Activated CD4-positive, alpha-beta T cell treated with anti-CD3 and anti-CD28 coated beads, Interleukin-2, Interleukin-4, amounts not matched to agents 100 ng/mL and 50 ng/mL, durations not matched to agents 16 hours and 8 hours (primary cell): ENCODE measurements at regions not wholly inside any gene's neighbourhood (a gene's known extent, or its start where the extent isn't known, plus 50 kb on each side); places are given as distances from the start of the nearest gene placed in this dataset.
"Not testable (repeated sequence)": the region's sequence is repeated elsewhere in the genome, so short reads cannot be mapped to it uniquely, and the experiment has no call there.

Source experiments
- DNase-seq: peaks from one replicate; pipeline ENCODE4 v3.0.0-alpha.2; 2020; ENCODE audit warnings: low spot score

DNA sequence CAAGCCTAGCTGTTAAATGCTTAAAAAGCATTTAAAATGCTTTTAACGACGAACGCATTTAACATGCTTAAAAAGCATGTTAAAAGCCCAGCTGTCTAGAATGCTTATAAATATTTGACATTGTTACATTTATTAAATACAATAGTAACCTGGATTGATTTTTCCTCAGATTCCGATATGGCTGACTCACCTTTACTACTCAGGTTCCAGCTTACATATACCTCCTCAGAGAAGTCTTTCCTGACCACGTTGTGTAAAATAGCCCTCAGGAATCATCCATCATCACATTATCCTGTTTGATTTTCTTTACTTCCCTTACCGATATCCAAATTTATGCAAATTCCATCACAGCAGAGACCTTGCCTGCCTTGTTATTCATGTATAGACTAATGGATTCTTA lies 51.4 kb downstream of the SLC41A2 start:
- DNase-seq, result no peak

DNA sequence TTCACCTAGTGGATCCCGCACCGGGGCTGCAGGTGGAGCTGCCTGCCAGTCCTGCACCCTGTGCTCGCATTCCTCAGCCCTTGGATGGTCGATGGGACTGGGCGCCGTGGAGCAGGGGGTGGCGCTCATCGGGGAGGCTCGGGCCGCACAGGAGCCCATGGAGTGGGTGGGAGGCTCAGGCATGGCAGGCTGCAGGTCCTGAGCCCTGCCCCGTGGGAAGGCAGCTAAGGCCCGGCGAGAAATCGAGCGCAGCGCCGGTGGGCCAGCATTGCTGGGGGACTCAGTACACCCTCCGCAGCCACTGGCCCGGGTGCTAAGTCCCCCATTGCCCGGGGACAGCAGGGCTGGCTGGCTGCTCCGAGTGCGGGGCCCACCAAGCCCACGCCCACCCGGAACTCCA lies 52.6 kb downstream of the SLC41A2 start:
- DNase-seq, result not testable (repeated sequence)

DNA sequence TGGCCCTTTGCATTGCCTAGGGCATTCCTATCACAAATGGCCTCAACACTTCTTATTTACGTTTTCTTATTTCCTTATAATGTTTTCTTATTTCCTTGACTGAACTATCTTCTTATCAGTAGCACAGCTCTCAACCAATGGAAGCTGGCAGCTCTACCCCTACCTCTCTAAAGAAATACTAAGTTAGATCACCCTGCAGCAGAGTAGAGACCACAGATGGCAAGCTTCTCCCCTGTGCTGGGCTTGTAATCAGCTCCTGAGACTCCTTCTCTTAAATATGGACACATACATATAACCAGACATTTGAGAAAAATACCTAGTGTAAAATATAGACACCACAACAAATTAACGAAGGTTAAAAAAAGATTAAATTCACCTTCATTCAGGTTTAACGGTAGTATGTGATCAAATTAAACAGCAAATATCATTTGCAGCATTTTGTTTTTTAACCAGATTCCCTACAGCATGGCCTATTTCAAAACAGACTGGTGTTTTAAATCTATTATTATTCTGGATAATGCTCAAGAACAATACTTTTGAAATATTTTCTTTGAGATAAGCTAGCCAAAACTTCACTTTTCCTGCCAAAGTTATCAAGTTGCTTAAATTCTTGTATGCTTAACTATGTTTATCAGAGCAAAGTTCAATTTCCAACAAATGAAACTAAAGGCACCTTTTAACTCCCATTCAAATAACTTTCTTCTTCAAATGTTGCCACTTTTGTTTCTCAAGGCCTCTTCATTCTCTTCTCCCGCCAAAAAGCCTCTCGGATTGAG lies 54.3 kb downstream of the SLC41A2 start:
- DNase-seq, result no peak

DNA sequence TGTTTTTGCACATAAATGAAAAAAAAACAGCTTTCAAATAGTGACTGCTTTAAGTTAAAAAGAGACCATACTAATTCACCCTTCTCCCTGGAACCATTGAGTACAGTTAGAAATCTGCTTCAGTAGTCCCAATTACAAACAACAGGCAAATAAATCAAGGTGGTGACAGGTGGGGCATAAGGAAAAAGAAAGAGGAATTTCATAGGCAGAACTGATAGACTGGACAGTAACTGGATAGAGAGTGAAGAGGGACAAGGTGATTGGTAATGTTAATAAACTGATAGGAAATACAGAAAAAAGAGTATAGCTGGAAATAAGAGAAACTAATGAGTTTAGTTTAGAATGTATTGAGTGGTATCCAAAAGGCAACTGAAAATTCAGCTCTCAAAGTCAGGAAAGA lies 56.0 kb downstream of the SLC41A2 start:
- DNase-seq, result no peak

DNA sequence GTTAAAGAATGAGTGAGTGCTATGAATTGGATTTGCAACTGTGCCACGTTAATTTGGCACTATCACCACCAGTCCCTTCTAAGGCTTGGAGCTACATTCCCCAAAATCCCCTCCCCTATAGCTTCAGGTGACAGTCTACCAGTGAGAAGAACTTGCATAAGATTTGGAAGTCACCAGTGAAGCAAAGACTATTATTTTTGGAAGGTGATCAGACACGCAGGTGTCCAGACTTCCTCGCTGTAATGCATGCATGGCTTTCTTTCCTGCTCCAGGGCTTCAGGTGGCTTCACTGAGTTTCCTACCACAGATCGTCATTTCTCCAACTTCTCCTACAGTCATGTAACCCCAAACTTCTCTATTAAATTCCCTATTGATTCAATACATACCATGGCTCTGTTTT lies 61.4 kb downstream of the SLC41A2 start:
- DNase-seq, result no peak

DNA sequence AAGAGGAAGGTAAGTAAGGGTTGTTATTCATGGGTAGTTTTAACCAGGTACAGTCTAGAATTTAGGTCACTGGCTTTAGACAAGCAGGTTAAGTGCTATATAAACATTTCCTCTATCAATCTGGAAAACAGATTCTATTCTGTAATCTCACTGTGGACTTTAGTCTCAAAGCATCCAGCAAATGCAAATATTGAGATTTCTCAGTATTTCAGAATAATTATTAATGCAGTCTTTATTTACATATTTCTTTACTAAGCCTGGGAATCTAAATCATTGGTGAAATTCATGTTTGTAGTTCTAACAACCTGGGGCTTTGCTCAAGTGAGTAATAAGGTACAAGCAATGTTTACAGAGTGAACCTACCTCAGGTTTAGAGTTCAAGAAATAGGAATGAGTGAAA lies 61.9 kb downstream of the SLC41A2 start:
- DNase-seq, result no peak

DNA sequence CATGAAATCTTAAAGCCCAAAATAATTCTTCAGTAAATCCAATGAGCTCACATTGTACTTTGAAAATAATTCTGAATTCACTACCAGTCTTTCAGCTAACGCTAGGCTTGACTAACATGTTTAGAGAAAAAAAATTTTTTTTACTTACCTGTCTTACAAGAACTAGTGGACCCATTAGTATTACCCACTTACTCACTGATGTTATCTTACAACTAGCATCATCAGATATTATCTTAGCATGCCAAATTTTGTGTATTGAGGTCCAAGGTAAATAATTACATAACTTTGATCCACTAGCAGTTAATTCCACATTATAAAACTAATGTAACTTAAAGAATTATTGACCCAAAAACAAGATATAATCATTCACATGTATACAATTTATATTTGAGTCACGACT lies 62.7 kb downstream of the SLC41A2 start:
- no peak for DNase-seq

DNA sequence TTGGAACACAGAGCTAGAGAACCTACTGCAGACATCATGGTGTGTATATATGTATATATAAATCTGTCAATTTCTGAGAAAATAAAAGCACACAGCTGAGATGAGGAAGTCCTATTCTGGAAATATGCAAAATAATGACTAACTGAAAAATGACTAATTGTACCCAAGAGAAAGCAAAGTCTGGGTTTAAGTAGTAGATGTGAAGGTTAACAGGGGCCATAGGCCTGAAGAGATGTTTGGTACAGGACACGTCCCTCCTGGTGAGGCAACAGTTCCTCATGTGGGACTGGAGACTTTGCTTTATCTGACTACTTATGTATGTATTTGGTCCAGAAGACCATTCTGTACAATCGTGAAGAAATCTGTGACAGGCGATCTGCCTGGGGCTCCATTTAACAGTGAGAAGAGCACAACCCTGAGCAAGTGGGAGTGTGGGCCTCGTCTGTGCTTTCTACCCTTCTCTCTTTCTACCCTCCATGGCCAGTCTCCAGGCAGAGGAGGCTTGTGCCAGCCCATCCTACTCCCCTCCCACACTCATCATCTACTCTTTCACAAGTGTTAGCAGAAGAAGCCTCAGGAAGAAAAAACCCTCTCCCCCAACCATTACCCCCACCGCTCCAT lies 67.5 kb downstream of the SLC41A2 start:
- DNase-seq, result no peak

DNA sequence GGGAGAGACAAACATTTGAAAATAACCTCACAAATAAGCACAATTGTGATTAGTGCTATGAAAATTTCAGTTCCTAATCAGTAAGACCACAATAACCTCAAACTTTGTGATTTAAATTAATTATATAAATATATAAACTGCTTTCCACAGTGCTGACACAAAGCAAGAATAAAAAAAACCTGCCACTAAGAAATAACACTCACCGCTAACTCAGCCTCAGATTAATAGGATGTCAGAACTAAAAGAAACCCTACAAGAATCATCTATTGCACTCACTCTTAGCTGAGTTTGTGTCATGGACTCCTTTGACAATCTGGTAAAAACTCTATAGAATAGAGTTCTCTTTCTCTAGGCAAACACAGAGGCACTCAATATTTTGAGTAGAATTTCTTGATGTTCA lies 68.4 kb downstream of the SLC41A2 start:
- no peak for DNase-seq

DNA sequence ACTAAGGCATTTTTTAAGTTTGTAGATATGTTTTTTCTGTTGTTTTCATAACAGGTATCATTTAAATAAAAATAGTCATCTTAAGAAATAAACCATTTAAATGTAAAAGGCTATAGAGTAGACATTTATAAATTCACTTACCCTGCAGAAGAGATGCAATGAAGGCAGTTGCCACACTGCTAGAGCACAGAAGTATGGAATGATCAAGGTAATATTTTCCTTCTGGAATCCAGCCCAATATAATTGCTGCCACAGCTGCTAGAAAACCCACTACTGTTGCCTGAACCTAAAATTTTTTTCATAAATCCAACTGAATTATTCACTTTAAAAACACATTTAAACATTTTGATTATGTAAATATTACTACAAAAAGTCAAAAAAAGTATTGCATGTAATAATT lies 69.2 kb downstream of the SLC41A2 start:
- DNase-seq, result no peak

DNA sequence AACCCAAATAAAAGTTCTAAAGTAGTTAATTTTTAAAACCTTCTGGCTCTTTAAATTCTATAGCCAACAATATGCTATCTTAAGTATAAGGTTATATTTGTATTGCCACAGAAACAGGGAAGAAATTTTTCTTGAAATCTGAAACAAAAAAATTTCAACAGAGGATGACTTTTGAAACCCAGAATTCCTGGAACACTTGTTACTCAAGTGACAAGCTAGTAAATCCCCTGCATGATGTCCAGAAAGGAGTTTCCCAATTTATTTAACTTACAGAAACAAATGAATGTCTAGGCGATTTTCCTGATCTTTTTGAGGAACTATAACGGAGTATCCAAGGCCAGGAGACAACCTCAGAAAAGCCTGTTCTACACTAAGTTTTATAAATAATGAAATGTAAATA lies 69.6 kb downstream of the SLC41A2 start:
- no peak for DNase-seq

DNA sequence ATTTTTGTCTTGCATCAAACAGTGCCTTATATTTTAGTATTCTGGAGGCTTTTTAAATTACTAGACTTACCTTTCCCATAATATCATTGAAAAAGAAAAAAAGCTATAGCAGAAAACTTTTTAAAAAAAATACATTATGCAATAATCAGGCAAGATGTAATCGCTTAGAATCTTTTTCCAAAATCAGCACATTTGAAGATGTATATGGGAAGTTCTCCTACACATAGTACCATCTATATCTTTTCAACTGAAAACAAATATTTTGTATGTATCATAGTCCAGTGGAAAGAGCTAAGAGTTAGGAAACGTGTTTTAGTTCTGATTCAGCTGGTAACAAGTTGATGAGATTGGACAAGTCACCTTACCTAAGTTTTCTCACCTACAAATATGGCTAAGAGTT lies 70.6 kb downstream of the SLC41A2 start:
- DNase-seq, result no peak

DNA sequence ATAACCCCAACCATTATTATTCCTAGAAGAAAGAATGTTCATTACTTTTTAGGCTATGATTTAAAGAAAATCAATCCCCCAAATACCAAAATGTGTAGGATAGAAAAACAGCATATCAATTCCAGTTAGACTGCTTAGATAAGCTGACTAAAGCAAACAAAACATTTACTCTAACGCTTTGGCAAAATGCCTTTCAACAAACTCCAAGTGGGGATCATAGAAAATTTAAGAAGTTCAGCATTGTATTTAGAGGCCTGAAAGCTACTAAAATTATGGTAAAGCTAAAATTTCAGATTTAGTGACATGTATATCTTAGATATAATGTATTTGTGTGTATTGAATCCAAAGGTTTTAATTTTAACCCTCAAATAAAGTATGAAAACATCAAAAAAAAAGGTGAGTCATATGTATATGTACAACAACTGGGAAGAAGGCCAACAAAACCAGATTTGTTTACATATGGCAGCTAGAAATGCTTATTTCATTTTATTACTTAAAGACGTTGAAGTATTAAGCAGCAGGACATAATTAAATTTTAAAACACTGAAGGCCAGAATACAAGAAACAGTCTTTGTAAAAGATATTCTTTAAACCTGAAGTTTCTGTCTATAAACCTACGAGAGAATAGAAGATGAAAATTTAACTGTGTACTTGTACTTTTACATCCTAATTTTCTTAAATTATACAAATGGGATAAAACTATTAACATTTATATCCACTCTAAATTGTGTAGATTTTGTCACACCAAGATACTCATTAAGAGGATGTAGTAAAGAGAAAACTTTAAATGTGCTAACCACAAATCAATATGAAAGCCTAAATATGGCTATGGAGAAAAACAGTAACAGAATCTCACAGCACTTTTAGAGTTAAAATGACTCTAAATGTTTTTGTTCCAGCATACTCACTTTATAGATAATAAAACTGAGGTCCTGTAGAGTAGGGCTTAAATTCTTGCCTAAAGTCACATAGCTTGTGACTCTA lies 71.4 kb downstream of the SLC41A2 start:
- no peak for DNase-seq

DNA sequence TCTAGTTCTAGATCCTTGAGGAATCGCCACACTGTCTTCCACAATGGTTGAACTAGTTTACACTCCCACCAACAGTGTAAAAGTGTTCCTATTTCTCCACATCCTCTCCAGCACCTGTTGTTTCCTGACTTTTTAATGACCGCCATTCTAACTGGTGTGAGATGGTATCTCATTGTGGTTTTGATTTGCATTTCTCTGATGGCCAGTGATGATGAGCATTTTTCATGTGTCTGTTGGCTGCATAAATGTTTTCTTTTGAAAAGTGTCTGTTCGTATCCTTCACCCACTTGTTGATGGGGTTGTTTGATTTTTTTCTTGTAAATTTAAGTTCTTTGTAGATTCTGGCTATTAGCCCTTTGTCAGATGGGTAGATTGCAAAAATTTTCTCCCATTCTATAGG lies 79.2 kb downstream of the SLC41A2 start:
- not testable (repeated sequence) for DNase-seq

DNA sequence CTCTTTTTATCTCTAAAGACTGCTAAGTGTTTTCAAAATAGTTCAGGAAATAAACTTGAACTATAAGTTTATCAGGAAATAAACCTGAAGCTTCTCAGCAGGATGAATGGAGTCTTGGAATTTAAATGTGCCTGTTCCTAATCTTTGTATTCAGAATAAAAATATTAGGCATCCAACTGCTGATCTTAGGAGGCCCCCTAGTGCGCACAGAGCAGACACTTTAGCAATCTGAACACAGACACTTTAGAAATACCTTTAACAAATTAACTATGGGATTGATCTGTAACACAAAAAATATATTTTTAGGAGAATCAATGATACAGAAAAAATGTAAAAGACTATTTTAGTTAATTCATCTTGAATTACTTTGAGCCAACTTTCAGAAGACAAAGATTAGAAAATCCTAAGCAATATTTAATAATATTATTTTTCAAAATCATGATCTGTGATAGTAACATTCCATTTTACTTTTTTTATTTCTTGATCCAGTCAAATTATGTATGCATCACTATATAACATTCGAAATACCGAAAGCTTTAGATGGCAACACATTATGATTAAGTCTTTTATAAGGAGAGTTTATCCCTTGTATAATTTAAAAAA lies 80.9 kb downstream of the SLC41A2 start:
- peak; percentile 15 for DNase-seq

DNA sequence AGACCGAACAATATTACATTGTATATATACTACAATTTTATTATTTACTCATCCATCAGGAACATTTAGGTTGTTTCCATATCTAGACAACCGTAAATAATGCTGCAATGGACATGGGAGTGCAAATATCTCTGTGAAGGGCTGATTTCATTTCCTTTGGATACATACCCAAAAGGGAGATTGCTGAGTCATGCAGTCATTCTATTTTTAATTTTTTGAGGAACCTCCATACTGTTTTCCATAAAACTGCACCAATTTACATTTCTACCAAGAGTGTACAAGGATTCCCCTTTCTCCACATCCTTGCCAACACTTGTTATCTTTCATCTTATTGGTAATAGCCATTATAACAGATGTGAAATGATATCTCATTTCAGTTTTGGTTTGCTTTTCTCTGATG lies 84.7 kb downstream of the SLC41A2 start:
- DNase-seq, result no peak

DNA sequence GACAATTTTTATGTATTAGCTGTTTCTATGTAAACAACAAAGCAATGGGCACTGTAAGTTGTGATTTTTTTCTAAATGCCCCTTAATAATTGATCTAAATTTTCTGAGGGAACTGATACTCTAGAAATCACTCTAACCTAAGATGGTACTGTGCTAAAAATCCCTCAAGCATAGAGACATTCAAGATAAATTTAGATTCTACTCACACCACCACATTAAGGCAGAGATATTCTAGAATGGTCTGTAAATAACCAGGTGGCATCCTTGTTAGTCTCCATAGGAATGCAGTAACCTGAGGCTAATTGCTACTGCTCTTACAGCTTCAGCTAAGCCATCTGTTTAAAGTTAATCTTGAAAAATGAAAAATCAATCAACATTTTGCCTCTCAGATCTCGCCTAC lies 87.3 kb downstream of the SLC41A2 start:
- no peak for DNase-seq

DNA sequence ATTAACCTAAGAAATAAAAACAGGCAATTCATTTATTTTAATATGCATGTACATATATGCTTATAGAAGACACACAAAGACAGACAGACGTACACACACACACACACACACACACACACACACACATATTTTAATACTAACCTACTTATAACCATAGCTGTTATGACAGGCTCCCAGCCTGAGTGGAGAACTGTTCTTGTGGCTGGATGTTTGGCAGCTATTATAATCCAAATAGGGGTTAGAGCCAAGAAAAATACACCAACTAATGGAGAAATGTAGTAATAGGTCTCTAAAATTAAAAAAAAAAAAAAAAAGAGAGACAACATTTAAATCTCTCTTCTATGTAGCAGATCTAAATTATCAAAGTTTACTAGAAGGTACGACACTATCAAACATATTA lies 91.8 kb downstream of the SLC41A2 start:
- no peak for DNase-seq

DNA sequence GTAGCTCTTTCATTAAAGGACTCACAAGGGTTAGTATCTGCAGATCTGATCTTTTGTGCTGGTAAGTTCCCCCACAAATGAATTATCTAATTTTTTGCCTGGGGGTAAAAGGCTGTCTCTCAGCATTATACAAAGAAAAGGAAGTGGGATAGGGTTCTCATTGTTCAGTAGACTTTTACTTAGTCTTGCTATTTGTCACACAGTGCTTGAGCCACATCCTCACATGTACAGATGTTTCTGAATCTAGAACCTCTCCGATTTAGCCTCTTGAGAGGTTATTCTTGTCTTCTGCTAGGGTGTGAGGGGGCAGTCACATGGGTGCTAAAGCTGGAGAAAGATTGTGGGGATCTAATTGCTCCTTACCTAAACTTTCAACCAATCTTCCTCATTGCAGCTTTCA lies 93.0 kb downstream of the SLC41A2 start:
- peak; percentile 32 for DNase-seq

DNA sequence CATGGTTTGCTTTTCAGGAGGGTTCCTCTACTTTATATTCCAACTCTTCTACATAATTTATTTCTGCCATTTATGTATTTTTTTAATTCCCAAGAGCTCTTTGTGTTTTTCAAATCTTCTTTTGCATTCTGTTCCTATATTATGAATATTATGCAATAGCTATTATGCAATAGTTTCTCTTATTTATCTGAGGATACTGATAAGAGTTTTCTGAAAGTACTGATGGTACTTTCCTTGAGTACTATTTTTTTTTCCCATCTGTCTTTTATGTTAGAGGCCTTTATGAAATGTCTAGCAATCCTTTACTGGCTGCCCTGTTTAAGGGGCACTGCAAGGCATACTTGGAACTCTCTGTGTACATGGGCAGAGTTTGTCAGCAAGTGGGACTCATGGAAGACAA lies 93.4 kb downstream of the SLC41A2 start:
- no peak for DNase-seq

DNA sequence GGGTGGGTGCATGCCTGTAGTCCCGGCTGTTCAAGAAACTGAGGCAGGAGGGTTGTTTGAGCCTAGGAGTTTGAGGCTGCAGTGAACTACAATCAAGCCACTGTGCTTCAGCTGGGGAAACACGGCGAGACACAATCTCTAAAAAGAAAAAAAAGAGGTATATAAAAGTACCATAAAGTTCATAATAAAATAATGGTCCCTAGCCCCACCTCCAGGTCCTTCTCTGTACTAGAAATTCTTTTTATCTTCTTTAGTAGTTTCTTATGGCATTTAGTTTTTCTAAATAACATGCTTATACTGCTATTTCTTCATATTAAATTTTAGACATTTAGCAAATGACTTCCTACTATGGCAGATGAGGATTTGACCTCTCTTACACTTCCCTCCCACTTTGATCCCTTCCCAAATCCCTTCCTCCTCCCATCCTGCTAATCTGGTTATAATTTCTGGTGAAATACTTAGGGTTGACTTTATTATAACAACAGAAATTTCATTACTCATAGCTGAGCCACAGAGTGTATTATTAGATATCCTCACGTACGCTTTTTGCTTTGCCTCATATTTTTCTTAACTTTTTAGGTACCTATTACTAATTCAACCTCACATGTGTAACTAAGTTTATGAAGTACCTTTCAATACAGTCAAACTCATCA lies 94.7 kb downstream of the SLC41A2 start:
- DNase-seq, result no peak
